ENCODE measurements at regions not wholly inside any gene's neighbourhood (a gene's known extent, or its start where the extent isn't known, plus 50 kb on each side); places are given as distances from the start of the nearest gene placed in this dataset.

GRCh38 chr6:71107911-71108420 is 151.1 kb upstream of the B3GAT2 start:
- no peak overlapping the region for H2BK120ac ChIP-seq (ENCODE audit: low read depth, low read length)
- H3K36me3 ChIP-seq (ENCODE audit: control insufficient read depth, insufficient read depth, low read length) = no peaks in the 10 kb centered on the region
- H3K9ac ChIP-seq (ENCODE audit: low read length) = no peak overlapping the region
- no peaks in the 10 kb centered on the region for H3K79me1 ChIP-seq (ENCODE audit: low read length)
- H3K4me3 ChIP-seq (ENCODE audit: low read length) = no peak overlapping the region
- H3K23ac ChIP-seq (ENCODE audit: low read length) = no peak overlapping the region
- no peaks in the 10 kb centered on the region for H3K4me1 ChIP-seq (ENCODE audit: control insufficient read depth, low read depth, low read length)
- no peak overlapping the region for H3K18ac ChIP-seq (ENCODE audit: low read length)
- no peak overlapping the region for H2BK15ac ChIP-seq (replicated peaks; ENCODE audit: low read depth)
- H3K79me2 ChIP-seq (ENCODE audit: control insufficient read depth, insufficient read depth, low read length) = no peaks in the 10 kb centered on the region
- WGBS (ENCODE audit: extremely low coverage, insufficient coverage, low lambda C conversion rate) = no CpG with 5 or more reads among the region's 6 CpGs
- H3K56ac ChIP-seq (ENCODE audit: low read length) = no peak overlapping the region
- no peak overlapping the region for H4K5ac ChIP-seq (ENCODE audit: low read length)
- H4K8ac ChIP-seq (ENCODE audit: low read depth, low read length) = no peak overlapping the region
- no peak overlapping the region for H3K4me2 ChIP-seq (ENCODE audit: low read length)
- H2BK5ac ChIP-seq (ENCODE audit: low read length) = no peak overlapping the region
- no peak for DNase-seq
- no peak overlapping the region for H2AK5ac ChIP-seq (ENCODE audit: low read length)
- no peak overlapping the region for H3K4ac ChIP-seq (ENCODE audit: low read depth, low read length)
- H3K27ac ChIP-seq (ENCODE audit: low read depth, low read length) = no peak overlapping the region
- H3K27me3 ChIP-seq (ENCODE audit: insufficient read depth, low read length, poor library complexity) = no peaks in the 10 kb centered on the region

GRCh38 chr6:71114544-71114943 is 157.7 kb upstream of the B3GAT2 start:
- H3K23ac ChIP-seq (ENCODE audit: low read length) = no peak overlapping the region
- H3K36me3 ChIP-seq (ENCODE audit: control insufficient read depth, insufficient read depth, low read length) = no peaks in the 10 kb centered on the region
- no peak overlapping the region for H2BK15ac ChIP-seq (replicated peaks; ENCODE audit: low read depth)
- H3K4me2 ChIP-seq (ENCODE audit: low read length) = no peak overlapping the region
- H3K27me3 ChIP-seq (ENCODE audit: insufficient read depth, low read length, poor library complexity) = no peaks in the 10 kb centered on the region
- H2BK120ac ChIP-seq (ENCODE audit: low read depth, low read length) = no peak overlapping the region
- H3K4me1 ChIP-seq (ENCODE audit: control insufficient read depth, low read depth, low read length) = no peaks in the 10 kb centered on the region
- H3K79me1 ChIP-seq (ENCODE audit: low read length) = no peaks in the 10 kb centered on the region
- WGBS (ENCODE audit: extremely low coverage, insufficient coverage, low lambda C conversion rate) = no CpG with 5 or more reads among the region's 4 CpGs
- H4K5ac ChIP-seq (ENCODE audit: low read length) = no peak overlapping the region
- H3K4me3 ChIP-seq (ENCODE audit: low read length) = no peak overlapping the region
- no peak for DNase-seq
- no peak overlapping the region for H3K4ac ChIP-seq (ENCODE audit: low read depth, low read length)
- H3K56ac ChIP-seq (ENCODE audit: low read length) = no peak overlapping the region
- no peak overlapping the region for H4K8ac ChIP-seq (ENCODE audit: low read depth, low read length)
- no peak overlapping the region for H3K27ac ChIP-seq (ENCODE audit: low read depth, low read length)
- no peak overlapping the region for H2AK5ac ChIP-seq (ENCODE audit: low read length)
- H3K18ac ChIP-seq (ENCODE audit: low read length) = no peak overlapping the region
- H3K79me2 ChIP-seq (ENCODE audit: control insufficient read depth, insufficient read depth, low read length) = no peaks in the 10 kb centered on the region
- no peak overlapping the region for H3K9ac ChIP-seq (ENCODE audit: low read length)
- no peak overlapping the region for H2BK5ac ChIP-seq (ENCODE audit: low read length)

GRCh38 chr6:71114986-71115385 is 158.1 kb upstream of the B3GAT2 start:
- H2BK5ac ChIP-seq (ENCODE audit: low read length) = no peak overlapping the region
- H3K79me2 ChIP-seq (ENCODE audit: control insufficient read depth, insufficient read depth, low read length) = no peaks in the 10 kb centered on the region
- DNase-seq = no peak
- H3K79me1 ChIP-seq (ENCODE audit: low read length) = no peaks in the 10 kb centered on the region
- H2BK15ac ChIP-seq (replicated peaks; ENCODE audit: low read depth) = no peak overlapping the region
- H2BK120ac ChIP-seq (ENCODE audit: low read depth, low read length) = no peak overlapping the region
- no peak overlapping the region for H4K5ac ChIP-seq (ENCODE audit: low read length)
- no peak overlapping the region for H2AK5ac ChIP-seq (ENCODE audit: low read length)
- H4K8ac ChIP-seq (ENCODE audit: low read depth, low read length) = no peak overlapping the region
- no peak overlapping the region for H3K4ac ChIP-seq (ENCODE audit: low read depth, low read length)
- no peaks in the 10 kb centered on the region for H3K4me1 ChIP-seq (ENCODE audit: control insufficient read depth, low read depth, low read length)
- no peak overlapping the region for H3K9ac ChIP-seq (ENCODE audit: low read length)
- H3K4me2 ChIP-seq (ENCODE audit: low read length) = no peak overlapping the region
- no peaks in the 10 kb centered on the region for H3K27me3 ChIP-seq (ENCODE audit: insufficient read depth, low read length, poor library complexity)
- no peak overlapping the region for H3K56ac ChIP-seq (ENCODE audit: low read length)
- no peak overlapping the region for H3K27ac ChIP-seq (ENCODE audit: low read depth, low read length)
- H3K23ac ChIP-seq (ENCODE audit: low read length) = no peak overlapping the region
- no peaks in the 10 kb centered on the region for H3K36me3 ChIP-seq (ENCODE audit: control insufficient read depth, insufficient read depth, low read length)
- no peak overlapping the region for H3K18ac ChIP-seq (ENCODE audit: low read length)
- H3K4me3 ChIP-seq (ENCODE audit: low read length) = no peak overlapping the region

GRCh38 chr6:71119560-71119959 is 162.7 kb upstream of the B3GAT2 start:
- WGBS (ENCODE audit: extremely low coverage, insufficient coverage, low lambda C conversion rate) = no CpG with 5 or more reads among the region's 1 CpG
- Histone ChIP-seq H2BK15ac (replicated peaks; ENCODE audit: low read depth) (no peak overlapping the region), H3K79me2 (ENCODE audit: control insufficient read depth, insufficient read depth, low read length) (no peaks in the 10 kb centered on the region), H3K4me2 (ENCODE audit: low read length) (no peak overlapping the region), H2AK5ac (ENCODE audit: low read length) (no peak overlapping the region), H3K27me3 (ENCODE audit: insufficient read depth, low read length, poor library complexity) (no peaks in the 10 kb centered on the region), H3K4me3 (ENCODE audit: low read length) (no peak overlapping the region), H3K9ac (ENCODE audit: low read length) (no peak overlapping the region), H3K56ac (ENCODE audit: low read length) (no peak overlapping the region), H3K4me1 (ENCODE audit: control insufficient read depth, low read depth, low read length) (no peaks in the 10 kb centered on the region), H2BK5ac (ENCODE audit: low read length) (no peak overlapping the region), H3K23ac (ENCODE audit: low read length) (no peak overlapping the region), H3K36me3 (ENCODE audit: control insufficient read depth, insufficient read depth, low read length) (no peaks in the 10 kb centered on the region), H3K4ac (ENCODE audit: low read depth, low read length) (no peak overlapping the region), H4K5ac (ENCODE audit: low read length) (no peak overlapping the region), H3K79me1 (ENCODE audit: low read length) (no peaks in the 10 kb centered on the region), H3K27ac (ENCODE audit: low read depth, low read length) (no peak overlapping the region), H2BK120ac (ENCODE audit: low read depth, low read length) (no peak overlapping the region), H4K8ac (ENCODE audit: low read depth, low read length) (no peak overlapping the region), H3K18ac (ENCODE audit: low read length) (no peak overlapping the region)
- DNase-seq = no peak

- no peak overlapping the region for H3K4ac ChIP-seq (ENCODE audit: low read depth, low read length)
- H2BK15ac ChIP-seq (replicated peaks; ENCODE audit: low read depth) = no peak overlapping the region
- no peaks in the 10 kb centered on the region for H3K27me3 ChIP-seq (ENCODE audit: insufficient read depth, low read length, poor library complexity)
- H3K4me2 ChIP-seq (ENCODE audit: low read length) = no peak overlapping the region
- no peaks in the 10 kb centered on the region for H3K79me1 ChIP-seq (ENCODE audit: low read length)
- H3K18ac ChIP-seq (ENCODE audit: low read length) = no peak overlapping the region
- H2BK5ac ChIP-seq (ENCODE audit: low read length) = no peak overlapping the region
- H3K36me3 ChIP-seq (ENCODE audit: control insufficient read depth, insufficient read depth, low read length) = no peaks in the 10 kb centered on the region
- H4K8ac ChIP-seq (ENCODE audit: low read depth, low read length) = no peak overlapping the region
- H3K79me2 ChIP-seq (ENCODE audit: control insufficient read depth, insufficient read depth, low read length) = no peaks in the 10 kb centered on the region
- H3K4me1 ChIP-seq (ENCODE audit: control insufficient read depth, low read depth, low read length) = no peaks in the 10 kb centered on the region
- DNase-seq = no peak
- H3K56ac ChIP-seq (ENCODE audit: low read length) = no peak overlapping the region
- no peak overlapping the region for H2BK120ac ChIP-seq (ENCODE audit: low read depth, low read length)
- H3K23ac ChIP-seq (ENCODE audit: low read length) = no peak overlapping the region
- no peak overlapping the region for H2AK5ac ChIP-seq (ENCODE audit: low read length)
- no peak overlapping the region for H3K9ac ChIP-seq (ENCODE audit: low read length)
- H3K27ac ChIP-seq (ENCODE audit: low read depth, low read length) = no peak overlapping the region
- H4K5ac ChIP-seq (ENCODE audit: low read length) = no peak overlapping the region
- no peak overlapping the region for H3K4me3 ChIP-seq (ENCODE audit: low read length)
- WGBS (ENCODE audit: extremely low coverage, insufficient coverage, low lambda C conversion rate) = no CpG with 5 or more reads among the region's 1 CpG
These were observed 165.6 kb upstream of the OGFRL1 start for GRCh38 chr6:71123051-71123450.

GRCh38 chr6:71124340-71124739 is 164.3 kb upstream of the OGFRL1 start:
- no peak overlapping the region for H2BK15ac ChIP-seq (replicated peaks; ENCODE audit: low read depth)
- no peaks in the 10 kb centered on the region for H3K79me2 ChIP-seq (ENCODE audit: control insufficient read depth, insufficient read depth, low read length)
- no peak overlapping the region for H3K9ac ChIP-seq (ENCODE audit: low read length)
- no peaks in the 10 kb centered on the region for H3K79me1 ChIP-seq (ENCODE audit: low read length)
- H2BK120ac ChIP-seq (ENCODE audit: low read depth, low read length) = no peak overlapping the region
- H2BK5ac ChIP-seq (ENCODE audit: low read length) = no peak overlapping the region
- H2AK5ac ChIP-seq (ENCODE audit: low read length) = no peak overlapping the region
- DNase-seq = no peak
- no peak overlapping the region for H4K5ac ChIP-seq (ENCODE audit: low read length)
- H3K4ac ChIP-seq (ENCODE audit: low read depth, low read length) = no peak overlapping the region
- H3K23ac ChIP-seq (ENCODE audit: low read length) = no peak overlapping the region
- H3K27me3 ChIP-seq (ENCODE audit: insufficient read depth, low read length, poor library complexity) = no peaks in the 10 kb centered on the region
- no peaks in the 10 kb centered on the region for H3K36me3 ChIP-seq (ENCODE audit: control insufficient read depth, insufficient read depth, low read length)
- H4K8ac ChIP-seq (ENCODE audit: low read depth, low read length) = no peak overlapping the region
- no peak overlapping the region for H3K4me3 ChIP-seq (ENCODE audit: low read length)
- no peak overlapping the region for H3K18ac ChIP-seq (ENCODE audit: low read length)
- no peaks in the 10 kb centered on the region for H3K4me1 ChIP-seq (ENCODE audit: control insufficient read depth, low read depth, low read length)
- no peak overlapping the region for H3K27ac ChIP-seq (ENCODE audit: low read depth, low read length)
- no CpG with 5 or more reads among the region's 3 CpGs for WGBS (ENCODE audit: extremely low coverage, insufficient coverage, low lambda C conversion rate)
- H3K56ac ChIP-seq (ENCODE audit: low read length) = no peak overlapping the region
- no peak overlapping the region for H3K4me2 ChIP-seq (ENCODE audit: low read length)
